Naive thymus-derived CD4-positive, alpha-beta T cell (primary cell): ENCODE measurements at regions not wholly inside any gene's neighbourhood (a gene's known extent, or its start where the extent isn't known, plus 50 kb on each side); places are given as distances from the start of the nearest gene placed in this dataset.

ENCODE experiments used
- ATAC-seq: fragments of 150-1000 bp; cut with Tn5 transposase; 2 replicates; pipeline ENCODE4 v1.10.0; 2021; ENCODE audit warnings: mild to moderate bottlenecking, moderate library complexity
- CTCF ChIA-PET: fragments of 350-600 bp; sonication (Branson Sonifier 250); formaldehyde crosslinking; loops from one replicate; lab custom pipeline; 2021; ENCODE audit warnings: antibody characterized with exemption; lab: Charles Lee
- POLR2A ChIA-PET: fragments of 350-600 bp; sonication (Branson Sonifier 250); formaldehyde crosslinking; loops from one replicate; lab custom pipeline; 2021; ENCODE audit warnings: antibody characterized with exemption, inconsistent platforms; lab: Charles Lee
- DNase-seq, 9 donors: peaks; one replicate each; pipeline versions ENCODE4 v3.0.0 to v3.0.0-alpha.2; 2020 to 2022; ENCODE audit warnings: mixed read lengths in 1 of 9
- H3K27ac ChIP-seq: one replicate; pipeline ENCODE4 v1.7.0; 2013; ENCODE audit warnings: mild to moderate bottlenecking, low read depth, low read length, moderate library complexity
- H3K27me3 ChIP-seq, 2 donors: one replicate each; pipeline ENCODE4 v1.7.0; 2013; ENCODE audit warnings: low read length in 2 of 2, mild to moderate bottlenecking in 2 of 2, moderate library complexity in 2 of 2; ENCODE audit not compliant: control insufficient read depth in 2 of 2, insufficient read depth in 2 of 2
- H3K36me3 ChIP-seq, 3 experiments: 1 replicate in 2 of 3; 2 replicates in 1 of 3; pipeline ENCODE4 v1.7.0; 2013; ENCODE audit warnings: low read length in 3 of 3, mild to moderate bottlenecking in 3 of 3, moderate library complexity in 1 of 3; ENCODE audit not compliant: insufficient read depth in 3 of 3, control insufficient read depth in 2 of 3
- H3K4me1 ChIP-seq, 2 donors: one replicate each; pipeline ENCODE4 v1.7.0; 2013; ENCODE audit warnings: low read length in 2 of 2, mild to moderate bottlenecking in 2 of 2, moderate library complexity in 1 of 2; ENCODE audit not compliant: control insufficient read depth in 2 of 2, insufficient read depth in 2 of 2
- H3K4me3 ChIP-seq: 2 replicates; pipeline ENCODE4 v1.7.0; 2013; ENCODE audit warnings: mild to moderate bottlenecking, low read length
- H3K9me3 ChIP-seq, 3 experiments: 1 replicate in 2 of 3; 2 replicates in 1 of 3; pipeline ENCODE4 v1.7.0; 2013; ENCODE audit warnings: low read length in 3 of 3; ENCODE audit not compliant: control insufficient read depth in 2 of 3
- H3K27ac Mint-ChIP-seq, 9 donors: one replicate each; pipeline ENCODE4 v1.8.0; 2020 to 2022; ENCODE audit warnings: mixed read lengths in 9 of 9, mild to moderate bottlenecking in 8 of 9, moderate library complexity in 5 of 9, inconsistent platforms in 2 of 9
- H3K27me3 Mint-ChIP-seq, 5 donors: one replicate each; pipeline ENCODE4 v1.8.0; 2021 to 2022; ENCODE audit warnings: mixed read lengths in 5 of 5, mild to moderate bottlenecking in 1 of 5
- H3K36me3 Mint-ChIP-seq, 5 donors: one replicate each; pipeline ENCODE4 v1.8.0; 2020 to 2022; ENCODE audit warnings: mixed read lengths in 5 of 5, mild to moderate bottlenecking in 3 of 5, inconsistent platforms in 1 of 5
- H3K4me1 Mint-ChIP-seq, 7 donors: one replicate each; pipeline ENCODE4 v1.8.0; 2020 to 2022; ENCODE audit warnings: mixed read lengths in 7 of 7, mild to moderate bottlenecking in 3 of 7, inconsistent platforms in 1 of 7
- H3K4me3 Mint-ChIP-seq, 10 donors: one replicate each; pipeline ENCODE4 v1.8.0; 2020 to 2022; ENCODE audit warnings: mild to moderate bottlenecking in 10 of 10, mixed read lengths in 10 of 10, moderate library complexity in 6 of 10, inconsistent platforms in 2 of 10
- H3K9me3 Mint-ChIP-seq, 11 donors: one replicate each; pipeline ENCODE4 v1.8.0; 2020 to 2022; ENCODE audit warnings: mixed read lengths in 11 of 11, mild to moderate bottlenecking in 4 of 11, inconsistent platforms in 1 of 11, moderate library complexity in 1 of 11
- intact Hi-C, 2 donors: fragments of 100-400 bp; cut with micrococcal nuclease; formaldehyde crosslinking; loops; one replicate each; pipeline ENCODE4 v1.15.1; 2023

- H3K9me3 ChIP-seq, result no peaks in the 10 kb centered on the region
- H3K4me1 ChIP-seq, result no peaks in the 10 kb centered on the region
- Mint-ChIP-seq H3K4me1 (no peaks in the 10 kb centered on the region), H3K27ac (no peak overlapping the region), H3K9me3 (no peaks in the 10 kb centered on the region), H3K27me3 (peaks cover 0 to 18% (median 5%) of the 10 kb centered on the region in 5 donors), H3K4me3 (no peak overlapping the region), H3K36me3 (no peaks in the 10 kb centered on the region)
- H3K4me3 ChIP-seq, result no peak overlapping the region
- no peak for DNase-seq
- no peaks in the 10 kb centered on the region for H3K27me3 ChIP-seq
- ChIA-PET POLR2A (no interaction called here), CTCF (no interaction called here)
- intact Hi-C loops, result no loop called here
- no peak for ATAC-seq
- H3K27ac ChIP-seq, result no peak overlapping the region
- H3K36me3 ChIP-seq, result no peaks in the 10 kb centered on the region
Observed at GRCh38 chr14:60357551-60358149, 108.6 kb downstream of the PPM1A start.

- ChIA-PET POLR2A (no interaction called here), CTCF (no interaction called here)
- H3K4me1 ChIP-seq, result no peaks in the 10 kb centered on the region
- H3K27ac ChIP-seq, result no peak overlapping the region
- Mint-ChIP-seq H3K27me3 (peaks cover 14 to 26% (median 15%) of the 10 kb centered on the region in 5 donors), H3K36me3 (no peaks in the 10 kb centered on the region), H3K4me1 (no peaks in the 10 kb centered on the region), H3K27ac (no peak overlapping the region), H3K9me3 (peaks cover 0 to 3% (median 0%) of the 10 kb centered on the region in 11 donors), H3K4me3 (no peak overlapping the region)
- no peak for DNase-seq
- no peaks in the 10 kb centered on the region for H3K9me3 ChIP-seq
- ATAC-seq, result no peak
- H3K4me3 ChIP-seq, result no peak overlapping the region
- peaks cover 0 to 5% of the 10 kb centered on the region in 2 donors for H3K27me3 ChIP-seq
- intact Hi-C loops, result no loop called here
- no peaks in the 10 kb centered on the region for H3K36me3 ChIP-seq
Observed at GRCh38 chr14:60363275-60363674, 114.3 kb downstream of the PPM1A start.

- intact Hi-C loops, result no loop called here
- ChIA-PET CTCF (no interaction called here), POLR2A (no interaction called here)
- DNase-seq (no peak), ATAC-seq (no peak)
- peaks cover 14 to 27% (median 15%) of the 10 kb centered on the region in 5 donors for H3K27me3 Mint-ChIP-seq
- H3K27ac Mint-ChIP-seq, result no peak overlapping the region
- no peaks in the 10 kb centered on the region for H3K36me3 ChIP-seq
- no peak overlapping the region for H3K4me3 ChIP-seq
- no peak overlapping the region for H3K27ac ChIP-seq
- H3K9me3 ChIP-seq, result no peaks in the 10 kb centered on the region
- no peaks in the 10 kb centered on the region for H3K4me1 Mint-ChIP-seq
- H3K36me3 Mint-ChIP-seq, result no peaks in the 10 kb centered on the region
- peaks cover 0 to 3% (median 0%) of the 10 kb centered on the region in 11 donors for H3K9me3 Mint-ChIP-seq
- H3K4me1 ChIP-seq, result no peaks in the 10 kb centered on the region
- no peak overlapping the region for H3K4me3 Mint-ChIP-seq
- peaks cover 0 to 5% of the 10 kb centered on the region in 2 donors for H3K27me3 ChIP-seq
Observed at GRCh38 chr14:60363687-60364086, 114.7 kb downstream of the PPM1A start.

GRCh38 chr14:60381909-60382308 lies 104.0 kb downstream of the C14orf39 start:
- ChIA-PET CTCF (no interaction called here), POLR2A (no interaction called here)
- ATAC-seq (no peak), DNase-seq (no peak)
- Histone ChIP-seq H3K4me1 (no peaks in the 10 kb centered on the region), H3K36me3 (no peaks in the 10 kb centered on the region), H3K4me3 (no peak overlapping the region), H3K27me3 (peaks cover 0 to 3% of the 10 kb centered on the region in 2 donors), H3K9me3 (no peaks in the 10 kb centered on the region), H3K27ac (no peak overlapping the region)
- no peak overlapping the region for H3K4me3 Mint-ChIP-seq
- no peak overlapping the region for H3K27ac Mint-ChIP-seq
- H3K4me1 Mint-ChIP-seq, result no peaks in the 10 kb centered on the region
- H3K27me3 Mint-ChIP-seq, result peaks cover 3 to 62% (median 28%) of the 10 kb centered on the region in 5 donors
- intact Hi-C loops, result no loop called here
- H3K36me3 Mint-ChIP-seq, result no peaks in the 10 kb centered on the region
- peaks cover 0 to 13% (median 0%) of the 10 kb centered on the region in 11 donors for H3K9me3 Mint-ChIP-seq
